ENCODE measurements at regions not wholly inside any gene's neighbourhood (a gene's known extent, or its start where the extent isn't known, plus 50 kb on each side); places are given as distances from the start of the nearest gene placed in this dataset.

DNA sequence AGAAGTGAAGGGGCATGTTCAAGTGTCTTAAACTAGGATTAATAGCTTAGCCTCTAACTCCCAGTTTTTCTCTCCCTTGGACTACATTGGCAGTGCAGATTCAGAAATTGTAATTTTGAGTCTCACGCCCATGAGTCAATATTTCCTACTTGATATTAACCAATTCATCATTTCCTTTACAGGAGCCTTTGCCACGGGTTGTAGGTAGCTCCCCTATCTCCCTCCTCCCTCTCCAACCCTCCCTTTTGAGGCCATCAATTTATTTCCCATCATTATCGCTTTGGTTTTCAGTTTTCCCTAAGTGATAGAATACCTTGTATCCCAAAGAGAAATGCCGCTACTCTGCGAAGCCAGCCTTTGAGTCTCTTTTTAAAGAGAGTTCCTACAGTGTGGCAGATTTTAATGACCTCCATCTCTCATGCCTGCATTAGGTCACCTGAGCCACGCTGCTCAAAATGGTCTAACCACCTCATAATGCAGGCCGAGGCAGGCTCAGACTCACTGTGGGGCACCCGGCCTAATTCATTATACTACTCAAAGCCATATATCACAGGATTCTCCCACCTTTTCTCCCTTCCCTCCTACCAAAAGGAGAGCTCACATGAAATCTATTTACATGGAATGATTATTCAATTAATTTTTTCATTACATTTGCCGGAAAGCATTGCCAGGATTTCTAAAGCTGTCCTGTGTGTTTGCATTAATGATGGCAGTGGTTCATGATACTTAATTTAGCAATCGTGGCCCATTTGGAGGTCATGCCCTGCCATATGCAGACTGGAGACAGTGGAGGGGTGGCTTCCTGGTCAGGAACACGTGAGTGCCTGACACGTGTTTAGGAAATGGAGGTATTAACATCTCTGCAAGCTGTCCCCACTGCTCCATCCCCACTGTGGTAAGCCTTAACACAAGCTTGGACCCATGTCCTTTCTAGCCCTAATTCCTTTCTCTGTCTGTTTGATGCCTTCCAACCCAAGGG lies 448.2 kb upstream of the AUTS2 start:
- H3K4me3 ChIP-seq (replicated peaks; ENCODE audit: low read depth, low read length), result no peak overlapping the region
- TF ChIP-seq, protein P1, sequence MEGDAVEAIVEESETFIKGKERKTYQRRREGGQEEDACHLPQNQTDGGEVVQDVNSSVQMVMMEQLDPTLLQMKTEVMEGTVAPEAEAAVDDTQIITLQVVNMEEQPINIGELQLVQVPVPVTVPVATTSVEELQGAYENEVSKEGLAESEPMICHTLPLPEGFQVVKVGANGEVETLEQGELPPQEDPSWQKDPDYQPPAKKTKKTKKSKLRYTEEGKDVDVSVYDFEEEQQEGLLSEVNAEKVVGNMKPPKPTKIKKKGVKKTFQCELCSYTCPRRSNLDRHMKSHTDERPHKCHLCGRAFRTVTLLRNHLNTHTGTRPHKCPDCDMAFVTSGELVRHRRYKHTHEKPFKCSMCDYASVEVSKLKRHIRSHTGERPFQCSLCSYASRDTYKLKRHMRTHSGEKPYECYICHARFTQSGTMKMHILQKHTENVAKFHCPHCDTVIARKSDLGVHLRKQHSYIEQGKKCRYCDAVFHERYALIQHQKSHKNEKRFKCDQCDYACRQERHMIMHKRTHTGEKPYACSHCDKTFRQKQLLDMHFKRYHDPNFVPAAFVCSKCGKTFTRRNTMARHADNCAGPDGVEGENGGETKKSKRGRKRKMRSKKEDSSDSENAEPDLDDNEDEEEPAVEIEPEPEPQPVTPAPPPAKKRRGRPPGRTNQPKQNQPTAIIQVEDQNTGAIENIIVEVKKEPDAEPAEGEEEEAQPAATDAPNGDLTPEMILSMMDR (IDR thresholded peaks at IDR 0.05; ENCODE audit: low read length, missing control alignments), result no peak
- no peak for DNase-seq (ENCODE audit: low read depth)

DNA sequence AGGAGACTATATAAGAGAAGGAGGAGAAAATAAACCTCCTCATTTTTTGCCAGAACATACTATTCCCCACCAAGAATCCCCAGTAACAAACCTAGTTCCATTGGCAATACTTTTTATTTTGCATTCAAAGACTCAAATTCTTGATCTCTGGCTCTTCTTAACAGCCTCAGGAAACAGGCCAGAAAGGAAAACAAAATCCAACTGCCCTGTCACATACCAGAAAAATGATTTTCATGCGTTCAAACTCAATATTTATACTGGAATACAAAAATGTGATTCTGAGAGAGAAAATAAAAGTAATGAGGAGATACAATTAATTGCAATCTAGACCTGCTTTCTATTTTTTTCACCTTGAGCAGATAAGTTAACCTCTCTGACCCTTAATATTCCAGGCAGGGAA lies 435.9 kb upstream of the AUTS2 start:
- TF ChIP-seq, protein P1 (IDR thresholded peaks at IDR 0.05; ENCODE audit: low read length, missing control alignments), result no peak
- no peak overlapping the region for H3K4me3 ChIP-seq (replicated peaks; ENCODE audit: low read depth, low read length)
- no peak for DNase-seq (ENCODE audit: low read depth)

DNA sequence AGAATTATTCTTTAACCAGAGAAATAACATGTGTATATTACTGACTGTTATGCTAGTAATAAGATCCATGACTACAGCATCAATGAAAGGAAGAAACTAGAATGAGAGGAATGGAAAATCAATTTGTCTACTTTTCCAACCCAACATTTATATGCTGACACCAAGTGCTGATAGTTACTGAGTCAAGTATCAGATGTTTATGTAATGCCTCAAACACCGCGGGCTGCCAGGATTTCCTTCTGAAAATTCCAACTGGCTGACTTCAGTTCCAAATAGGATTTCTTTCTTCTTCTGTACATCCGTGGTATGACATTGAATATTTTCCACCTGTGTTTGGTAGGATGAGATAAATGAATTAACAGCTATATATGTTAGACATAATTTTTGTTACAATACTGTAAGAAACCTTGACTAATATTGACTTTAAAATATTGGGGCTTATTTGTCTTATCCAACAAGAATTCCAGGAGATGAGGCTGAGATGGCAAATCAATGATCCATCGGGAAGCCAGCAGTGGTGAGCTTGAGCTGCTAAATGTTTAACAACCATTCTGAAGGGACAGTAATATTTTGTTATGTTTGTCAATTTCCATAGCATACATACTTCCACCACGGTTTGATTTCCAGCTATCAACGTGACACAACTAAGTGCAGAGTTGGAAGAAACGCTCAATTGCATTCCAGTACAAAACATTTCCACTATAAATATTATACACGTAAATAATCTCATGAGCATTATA lies 435.2 kb upstream of the AUTS2 start:
- TF ChIP-seq, protein P1 (IDR thresholded peaks at IDR 0.05; ENCODE audit: low read length, missing control alignments), result no peak
- H3K4me3 ChIP-seq (replicated peaks; ENCODE audit: low read depth, low read length), result no peak overlapping the region
- no peak for DNase-seq (ENCODE audit: low read depth)

DNA sequence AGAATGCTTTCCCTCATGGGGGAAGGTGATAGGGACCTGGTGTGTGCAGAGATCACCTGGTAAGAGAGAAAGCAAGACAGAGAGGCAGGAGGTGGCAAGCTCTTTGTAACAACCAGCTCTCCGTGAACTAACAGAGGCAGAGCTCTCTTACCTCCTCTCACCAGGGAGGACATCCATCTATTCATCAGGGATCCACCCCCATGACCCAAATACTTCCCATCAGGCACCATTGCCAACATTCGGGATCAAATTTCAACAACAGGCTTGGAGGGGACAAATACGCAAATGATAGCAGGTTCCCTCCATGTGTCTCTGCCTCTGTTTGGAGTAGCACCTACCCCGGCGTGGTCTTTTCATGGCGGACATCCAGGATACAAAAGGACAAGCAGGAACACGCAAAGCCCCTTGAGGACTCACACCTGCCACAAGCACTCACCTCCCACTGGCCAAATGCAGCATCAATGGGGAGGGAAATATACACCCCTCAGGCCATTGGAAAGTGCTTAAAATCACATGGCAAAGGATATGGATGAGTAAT lies 431.2 kb upstream of the AUTS2 start:
- no peak for DNase-seq (ENCODE audit: low read depth)
- H3K4me3 ChIP-seq (replicated peaks; ENCODE audit: low read depth, low read length), result no peak overlapping the region
- TF ChIP-seq, protein P1 (IDR thresholded peaks at IDR 0.05; ENCODE audit: low read length, missing control alignments), result no peak

DNA sequence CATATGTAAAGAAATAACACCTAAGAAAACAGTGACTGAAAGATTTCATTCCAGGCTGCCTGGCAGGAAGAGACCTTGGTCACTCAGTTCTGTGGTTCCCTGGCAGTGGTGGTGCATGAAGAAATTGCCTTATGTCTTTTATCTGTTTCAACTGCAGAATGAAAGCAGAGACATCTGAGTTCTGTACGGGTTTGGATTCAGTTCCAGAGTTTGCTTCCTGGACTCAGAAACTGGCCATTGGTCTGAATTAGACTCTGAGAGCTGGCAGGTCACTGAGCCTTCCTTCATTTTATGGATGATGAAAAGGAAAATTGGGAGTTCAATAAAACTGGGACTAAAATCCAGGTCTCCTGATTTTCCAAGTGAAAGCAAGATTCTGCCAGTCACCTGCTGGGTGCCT lies 428.9 kb upstream of the AUTS2 start:
- no peak for DNase-seq (ENCODE audit: low read depth)
- TF ChIP-seq, protein P1 (IDR thresholded peaks at IDR 0.05; ENCODE audit: low read length, missing control alignments), result no peak
- no peak overlapping the region for H3K4me3 ChIP-seq (replicated peaks; ENCODE audit: low read depth, low read length)

DNA sequence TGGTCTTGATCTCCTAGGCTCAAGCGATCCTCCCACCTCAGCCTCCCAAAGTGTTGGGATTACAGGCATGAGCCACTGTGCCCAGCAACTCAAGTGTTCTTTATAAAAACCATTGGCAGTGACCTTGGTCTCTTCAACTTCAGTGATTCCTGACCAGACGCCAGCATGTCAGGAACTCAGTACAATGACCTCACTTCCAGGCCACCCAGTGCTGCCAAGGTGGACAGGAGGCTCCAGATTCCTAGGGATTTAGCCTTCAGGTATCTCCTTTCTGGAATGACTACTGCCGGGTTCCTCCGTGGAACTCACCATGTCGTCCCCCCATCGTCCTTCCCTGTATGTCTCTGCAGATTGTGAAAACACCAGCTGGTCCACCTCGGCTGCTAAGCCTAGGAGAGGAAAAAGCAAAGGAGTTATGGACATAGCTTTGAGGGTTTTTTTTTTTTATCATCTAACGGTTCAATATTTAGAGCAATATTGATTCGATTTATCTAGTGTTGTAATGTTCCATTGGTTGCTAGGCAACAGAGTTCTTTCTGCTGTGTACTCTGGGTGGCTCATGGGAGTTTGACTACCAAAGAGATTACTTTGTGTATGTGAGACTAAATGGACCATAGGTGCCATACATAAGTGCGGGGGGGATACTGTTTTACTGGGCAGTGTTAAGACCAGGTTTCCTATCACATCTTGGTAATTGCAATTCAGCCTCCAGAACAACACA lies 425.8 kb upstream of the AUTS2 start:
- no peak overlapping the region for H3K4me3 ChIP-seq (replicated peaks; ENCODE audit: low read depth, low read length)
- TF ChIP-seq, protein P1 (IDR thresholded peaks at IDR 0.05; ENCODE audit: low read length, missing control alignments), result no peak
- no peak for DNase-seq (ENCODE audit: low read depth)
